ENCODE measurements at regions not wholly inside any gene's neighbourhood (a gene's known extent, or its start where the extent isn't known, plus 50 kb on each side); places are given as distances from the start of the nearest gene placed in this dataset.
A peak's percentile ranks its signal among the peaks of the same experiment; 100 is the strongest.

DNA sequence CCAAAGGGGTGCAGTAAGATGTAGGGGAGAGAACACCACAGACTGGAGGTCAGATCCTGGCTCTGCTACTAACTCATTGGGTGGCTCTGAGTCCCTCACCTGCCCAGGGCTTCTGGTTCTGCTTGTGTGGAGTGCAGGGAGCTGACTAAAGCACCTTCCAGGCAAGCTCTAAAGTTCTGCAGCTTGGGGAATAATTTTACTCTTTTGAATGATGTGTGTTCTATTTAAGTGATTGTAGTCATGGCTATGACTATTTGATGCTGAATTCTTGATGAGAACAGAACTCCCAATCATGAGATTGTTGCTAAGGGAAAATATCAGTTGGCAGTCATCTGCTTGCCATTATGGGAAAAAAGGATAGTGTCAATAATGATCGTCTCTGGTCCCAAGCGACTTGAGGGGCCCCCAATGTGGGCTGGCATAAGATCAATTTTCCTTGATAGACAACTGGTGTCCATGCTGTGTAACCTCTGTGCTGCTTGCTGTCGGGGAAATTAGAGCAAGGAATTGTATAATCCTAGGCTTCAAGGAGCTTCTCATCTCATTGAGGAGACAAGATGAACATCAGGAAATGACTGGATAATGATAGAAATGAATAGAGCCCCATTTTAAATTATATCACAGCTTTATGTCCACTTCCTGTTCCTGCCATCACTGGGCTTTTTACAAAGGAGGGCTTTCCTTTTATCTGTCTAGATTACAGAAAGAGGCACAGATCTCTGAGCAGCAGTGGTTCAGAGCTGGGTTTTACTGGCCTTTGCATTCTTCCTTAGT is 131.7 kb downstream of the SLC4A3 start:
- no peak overlapping the region for H3K4me3 ChIP-seq (ENCODE audit: low read length)
- H3K9me3 ChIP-seq (ENCODE audit: control insufficient read depth, insufficient read depth, low read length), result peaks cover 3% of the 10 kb centered on the region; the same call in 1 of the 2 replicates
- H3K27me3 ChIP-seq (ENCODE audit: control insufficient read depth, low read length), result no peaks in the 10 kb centered on the region
- no peaks in the 10 kb centered on the region; the same call in 1 of the 2 replicates for H3K4me1 ChIP-seq (ENCODE audit: control insufficient read depth, low read length)
- 0 out of 2 replicates have a peak, but pooled peaks cover 3% of the 10 kb centered on the region for H3K36me3 ChIP-seq (ENCODE audit: control insufficient read depth, low read length)
- no peaks in the 10 kb centered on the region for H3F3A ChIP-seq (ENCODE audit: control insufficient read depth, insufficient read depth)
- H4K20me1 ChIP-seq (ENCODE audit: control insufficient read depth, insufficient read depth, low read depth, low read length), result no peaks in the 10 kb centered on the region
- no peaks in the 10 kb centered on the region for H3K79me2 ChIP-seq (ENCODE audit: control insufficient read depth, low read length)
- no peaks in the 10 kb centered on the region for H3K9me2 ChIP-seq (replicated peaks; ENCODE audit: control insufficient read depth, low read length)
- TF ChIP-seq CTCF (IDR thresholded peaks at IDR 0.05; ENCODE audit: low read depth, low read length, poor library complexity, severe bottlenecking), result no peak
- H3K4me2 ChIP-seq (ENCODE audit: low read length), result no peak overlapping the region
- H3K27ac ChIP-seq (ENCODE audit: low read depth, low read length), result no peak overlapping the region

DNA sequence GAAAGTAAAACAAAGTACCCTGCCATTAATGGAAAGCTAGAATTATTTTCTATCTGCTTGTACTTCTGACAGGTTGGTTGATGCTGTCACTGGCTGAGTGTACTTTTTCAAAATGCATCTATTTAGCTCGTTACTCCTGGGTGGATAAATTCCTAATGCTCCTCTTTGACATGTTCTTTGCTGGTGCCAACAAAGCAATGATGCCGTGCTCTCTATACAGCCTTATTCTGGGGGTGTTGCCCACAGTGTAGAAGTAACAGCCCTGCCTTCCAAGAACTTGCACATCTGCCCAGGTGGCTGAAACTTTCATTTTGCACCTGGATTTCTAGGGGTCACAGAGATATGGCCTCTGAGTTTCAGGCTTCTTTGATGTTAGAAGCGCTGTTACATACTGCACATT is 132.4 kb downstream of the SLC4A3 start:
- Histone ChIP-seq H3K79me2 (ENCODE audit: control insufficient read depth, low read length) (peaks cover 1% of the 10 kb centered on the region; the same call in 1 of the 2 replicates), H4K20me1 (ENCODE audit: control insufficient read depth, insufficient read depth, low read depth, low read length) (no peaks in the 10 kb centered on the region)
- no peak for TF ChIP-seq EZH2phosphoT487 (IDR thresholded peaks at IDR 0.05; ENCODE audit: borderline replicate concordance, low read length)
- no peak for TF ChIP-seq CTCF (IDR thresholded peaks at IDR 0.05; ENCODE audit: low read depth, low read length, poor library complexity, severe bottlenecking)

GRCh38 chr2:219765231-219765911 is 137.9 kb downstream of the SLC4A3 start:
- H3K9me2 ChIP-seq (replicated peaks; ENCODE audit: control insufficient read depth, low read length), result no peaks in the 10 kb centered on the region
- no peaks in the 10 kb centered on the region for H3K9me3 ChIP-seq (ENCODE audit: control insufficient read depth, insufficient read depth, low read length)
- no peaks in the 10 kb centered on the region for H3K36me3 ChIP-seq (ENCODE audit: control insufficient read depth, low read length)
- H3K27ac ChIP-seq (ENCODE audit: low read depth, low read length), result no peak overlapping the region
- H3K4me1 ChIP-seq (ENCODE audit: control insufficient read depth, low read length), result peaks cover 14% of the 10 kb centered on the region
- H3K4me2 ChIP-seq (ENCODE audit: low read length), result peak overlapping the region; percentile 13; the same call in 1 of the 2 replicates
- H4K20me1 ChIP-seq (ENCODE audit: control insufficient read depth, insufficient read depth, low read depth, low read length), result no peaks in the 10 kb centered on the region
- H3K4me3 ChIP-seq (ENCODE audit: low read length), result no peak overlapping the region
- TF ChIP-seq EZH2phosphoT487 (IDR thresholded peaks at IDR 0.05; ENCODE audit: borderline replicate concordance, low read length), result no peak
- no peak for TF ChIP-seq CTCF (IDR thresholded peaks at IDR 0.05; ENCODE audit: low read depth, low read length, poor library complexity, severe bottlenecking)
- no peaks in the 10 kb centered on the region for H3F3A ChIP-seq (ENCODE audit: control insufficient read depth, insufficient read depth)
- H3K27me3 ChIP-seq (ENCODE audit: control insufficient read depth, low read length), result no peaks in the 10 kb centered on the region
- peaks cover 3% of the 10 kb centered on the region; the same call in 1 of the 2 replicates for H3K79me2 ChIP-seq (ENCODE audit: control insufficient read depth, low read length)

More for the DNA sequence above, 132.4 kb downstream of the SLC4A3 start:
- H3F3A ChIP-seq (ENCODE audit: control insufficient read depth, insufficient read depth), result no peaks in the 10 kb centered on the region
- no peaks in the 10 kb centered on the region for H3K9me2 ChIP-seq (replicated peaks; ENCODE audit: control insufficient read depth, low read length)
- 0 out of 2 replicates have a peak, but pooled peaks cover 3% of the 10 kb centered on the region for H3K36me3 ChIP-seq (ENCODE audit: control insufficient read depth, low read length)
- H3K4me1 ChIP-seq (ENCODE audit: control insufficient read depth, low read length), result peaks cover 5% of the 10 kb centered on the region
- no peak overlapping the region for H3K4me3 ChIP-seq (ENCODE audit: low read length)
- no peak overlapping the region for H3K4me2 ChIP-seq (ENCODE audit: low read length)
- H3K27ac ChIP-seq (ENCODE audit: low read depth, low read length), result no peak overlapping the region
- H3K9me3 ChIP-seq (ENCODE audit: control insufficient read depth, insufficient read depth, low read length), result peaks cover 2% of the 10 kb centered on the region; the same call in 1 of the 2 replicates
- no peaks in the 10 kb centered on the region for H3K27me3 ChIP-seq (ENCODE audit: control insufficient read depth, low read length)
